HG03521 (cell line): ENCODE measurements at regions not wholly inside any gene's neighbourhood (a gene's known extent, or its start where the extent isn't known, plus 50 kb on each side); places are given as distances from the start of the nearest gene placed in this dataset.

ENCODE experiments used
- ATAC-seq: cut with Tn5 transposase; IDR thresholded peaks from one replicate; pipeline ENCODE4 v1.9.1; 2021; ENCODE audit warnings: mild to moderate bottlenecking, moderate library complexity; ENCODE audit not compliant: unreplicated experiment

GRCh38 chr17:63125987-63126386 lies 160.0 kb downstream of the TANC2 start:
- no peak for ATAC-seq

GRCh38 chr17:63126607-63127006 lies 160.6 kb downstream of the TANC2 start:
- no peak for ATAC-seq

- no peak for ATAC-seq
These were observed 166.4 kb downstream of the TANC2 start for GRCh38 chr17:63132459-63132911.

GRCh38 chr17:63133491-63133890 lies 167.5 kb downstream of the TANC2 start:
- ATAC-seq, result no peak

DNA sequence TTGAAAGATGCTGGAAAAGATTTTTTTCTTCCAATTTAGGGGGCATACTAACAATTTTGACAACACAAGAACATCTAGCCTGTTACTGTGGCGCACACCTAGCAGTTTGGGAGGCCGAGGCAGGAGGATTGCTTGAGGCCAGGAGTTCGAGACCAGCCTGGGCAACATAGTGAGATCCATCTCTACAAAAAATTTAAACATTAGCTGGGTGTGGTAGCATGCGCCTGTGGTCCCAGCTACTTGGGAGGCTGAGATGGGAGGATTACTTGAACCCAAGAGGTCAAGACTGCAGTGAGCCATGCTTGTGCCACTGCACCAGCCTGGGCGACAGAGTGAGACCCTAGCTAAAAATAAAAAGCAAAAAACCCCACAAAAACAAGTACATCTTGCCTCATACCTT lies 168.8 kb downstream of the TANC2 start:
- no peak for ATAC-seq

DNA sequence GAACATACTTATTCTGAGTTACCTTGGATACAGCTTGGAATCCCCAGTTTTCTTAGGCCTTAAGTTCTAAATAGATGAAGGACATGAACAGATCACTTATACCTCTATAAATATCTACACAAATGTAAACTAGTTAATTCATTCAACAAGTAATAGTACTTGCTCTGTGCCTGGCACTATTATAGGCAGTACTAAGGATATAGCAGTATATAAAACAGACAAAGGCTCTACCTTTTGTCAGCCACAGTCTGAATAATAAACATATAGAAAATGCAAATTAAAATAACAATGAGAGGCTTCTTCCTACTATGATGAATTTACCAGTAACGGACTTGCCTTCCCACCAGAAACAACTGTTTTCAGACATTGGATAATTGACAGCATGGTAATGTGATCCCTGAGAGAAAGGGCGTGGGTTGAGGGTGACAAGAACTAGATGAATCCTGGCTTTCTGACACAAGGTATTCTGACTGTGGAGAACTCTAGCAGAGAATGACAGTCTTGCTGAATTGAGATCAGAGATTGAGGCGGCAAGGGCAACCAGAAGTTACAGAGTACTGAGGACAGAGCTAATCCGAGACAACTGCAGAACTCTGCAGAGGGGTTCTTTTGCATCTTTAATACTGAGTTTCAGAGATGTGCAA lies 170.5 kb downstream of the TANC2 start:
- ATAC-seq, result no peak

DNA sequence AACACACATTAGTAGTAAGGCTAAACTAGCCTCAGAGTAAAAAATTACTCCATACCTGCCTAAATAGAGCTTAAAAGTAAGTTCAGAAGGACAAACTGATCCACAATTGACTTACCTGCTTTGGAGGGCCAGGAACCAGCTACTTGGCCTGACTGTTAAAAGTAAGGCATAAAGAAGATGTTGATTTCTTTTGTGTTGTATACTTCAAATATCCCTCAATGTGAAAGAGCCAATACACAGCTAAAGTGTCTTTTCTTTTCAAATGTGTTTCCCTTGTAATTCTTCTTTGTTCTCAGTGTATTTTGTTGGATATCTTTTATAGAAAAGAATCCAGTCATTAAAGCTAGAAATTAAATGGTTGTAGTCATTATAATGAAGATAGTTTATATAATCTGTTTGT lies 171.1 kb downstream of the TANC2 start:
- ATAC-seq, result no peak

- no peak for ATAC-seq
These were observed 172.7 kb downstream of the TANC2 start for GRCh38 chr17:63138713-63139112.

DNA sequence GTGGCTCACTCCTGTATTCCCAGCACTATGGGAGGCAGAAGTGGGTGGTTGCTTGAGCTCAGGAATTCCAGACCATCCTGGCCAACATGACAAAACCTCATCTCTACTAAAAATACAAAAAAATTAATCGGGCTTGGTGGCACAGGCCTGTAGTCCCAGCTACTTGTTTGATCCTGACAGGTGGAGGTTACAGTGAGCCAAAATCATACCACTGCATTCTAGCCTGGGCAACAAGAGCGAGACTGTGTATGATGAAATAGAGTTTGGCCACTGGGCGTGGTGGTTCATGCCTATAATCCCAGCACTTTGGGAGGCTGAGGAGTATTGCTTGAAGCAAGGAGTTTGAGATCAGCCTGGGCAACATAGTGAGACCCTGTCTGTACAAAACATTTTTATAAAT lies 173.3 kb downstream of the TANC2 start:
- ATAC-seq, result no peak

DNA sequence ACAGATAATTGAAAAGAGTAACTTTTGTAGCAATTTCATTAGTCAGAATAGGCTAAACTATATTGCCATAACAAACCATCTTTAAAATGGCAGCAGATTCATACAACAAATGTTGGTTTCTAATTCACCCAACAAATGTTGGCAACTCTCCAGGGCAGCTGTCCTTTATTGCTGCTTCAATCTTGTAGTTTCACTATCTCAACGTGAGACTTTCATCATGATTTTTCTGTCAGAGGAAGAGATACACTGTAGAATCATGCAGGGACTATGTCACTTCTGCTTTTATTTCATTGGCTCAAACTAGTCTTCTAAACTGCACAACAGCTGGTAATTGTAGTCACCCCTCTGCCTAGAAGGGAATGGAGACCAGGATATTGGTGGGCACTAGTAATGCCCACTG lies 174.2 kb downstream of the TANC2 start:
- ATAC-seq, result peak; percentile 51

DNA sequence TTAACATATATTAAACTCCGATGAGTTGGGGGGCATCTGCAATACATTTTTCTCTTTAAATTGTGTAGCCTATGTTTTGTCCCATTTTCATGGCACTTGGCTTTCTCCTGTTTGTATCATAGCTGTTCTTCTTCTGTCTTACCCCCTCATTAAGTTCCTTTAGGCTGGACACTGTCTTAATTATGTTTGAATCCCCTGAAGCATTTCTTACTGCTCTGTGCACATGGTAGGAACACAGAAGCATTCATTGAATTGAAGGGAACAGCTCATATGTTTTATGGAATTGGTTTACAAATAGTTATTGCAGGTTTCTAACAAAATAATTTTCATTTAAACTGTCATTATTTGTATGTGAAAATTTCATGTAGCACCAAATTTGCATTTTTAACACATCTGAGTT lies 176.8 kb downstream of the TANC2 start:
- ATAC-seq, result no peak

GRCh38 chr17:63150490-63150889 lies 184.5 kb downstream of the TANC2 start:
- ATAC-seq, result no peak

GRCh38 chr17:63150994-63151464 lies 185.0 kb downstream of the TANC2 start:
- no peak for ATAC-seq

DNA sequence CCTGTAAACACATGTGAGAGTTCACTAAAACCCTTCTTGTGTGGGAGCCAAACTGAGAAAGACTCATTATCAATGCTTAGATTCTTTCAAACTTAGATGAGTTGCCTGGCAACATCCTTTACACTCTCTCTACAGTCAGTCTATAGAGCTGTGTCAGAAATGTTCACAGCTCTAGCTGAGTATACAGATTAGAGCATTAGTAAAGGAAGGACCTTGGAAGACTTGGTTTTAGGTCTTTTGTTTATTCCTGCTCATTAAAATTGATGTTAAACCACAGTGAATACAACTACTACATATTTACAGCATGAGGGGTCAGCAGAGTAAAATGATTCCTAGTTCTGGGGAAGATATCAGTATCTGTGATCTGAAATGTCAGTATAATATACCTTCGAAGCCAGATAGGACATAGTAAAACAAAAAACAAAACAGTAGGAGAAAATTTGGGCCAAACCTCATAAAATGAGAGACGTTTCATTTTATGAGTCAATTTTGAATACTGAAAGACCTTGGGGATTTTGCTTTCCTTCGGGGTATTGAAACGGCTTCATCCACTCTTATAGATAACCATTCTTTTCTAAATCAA lies 186.0 kb downstream of the TANC2 start:
- no peak for ATAC-seq

- no peak for ATAC-seq
These were observed 187.5 kb downstream of the TANC2 start for GRCh38 chr17:63153488-63153887.

DNA sequence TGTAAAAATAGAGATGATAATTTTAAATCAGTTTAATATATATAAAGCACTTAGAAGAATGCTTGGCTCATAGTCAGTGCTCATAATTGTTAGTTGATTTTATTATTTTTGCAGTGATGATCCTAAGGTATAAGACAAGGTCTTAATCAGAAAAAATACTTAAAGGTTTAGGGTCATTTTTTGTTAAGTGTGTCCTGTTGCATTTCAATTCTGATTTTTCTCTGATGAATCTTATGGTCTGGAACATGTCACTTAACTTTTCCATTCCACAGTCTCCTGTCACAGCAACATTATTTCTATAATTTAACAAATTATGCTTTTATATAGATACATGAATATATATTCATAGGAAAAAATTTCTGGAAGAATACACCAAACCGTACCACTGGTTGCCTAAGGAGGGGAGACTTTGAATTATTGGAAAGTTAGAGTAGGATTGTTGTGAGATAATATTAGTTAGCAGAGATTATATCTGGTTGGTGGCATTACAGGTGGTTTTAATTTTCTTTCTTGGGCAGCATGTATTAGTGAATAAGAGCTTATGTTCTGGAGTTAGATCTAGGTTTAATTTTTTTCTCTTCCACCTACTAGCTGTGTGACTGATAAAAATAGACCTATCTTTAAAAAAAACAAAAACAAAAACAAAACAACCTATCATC lies 188.7 kb downstream of the TANC2 start:
- no peak for ATAC-seq

DNA sequence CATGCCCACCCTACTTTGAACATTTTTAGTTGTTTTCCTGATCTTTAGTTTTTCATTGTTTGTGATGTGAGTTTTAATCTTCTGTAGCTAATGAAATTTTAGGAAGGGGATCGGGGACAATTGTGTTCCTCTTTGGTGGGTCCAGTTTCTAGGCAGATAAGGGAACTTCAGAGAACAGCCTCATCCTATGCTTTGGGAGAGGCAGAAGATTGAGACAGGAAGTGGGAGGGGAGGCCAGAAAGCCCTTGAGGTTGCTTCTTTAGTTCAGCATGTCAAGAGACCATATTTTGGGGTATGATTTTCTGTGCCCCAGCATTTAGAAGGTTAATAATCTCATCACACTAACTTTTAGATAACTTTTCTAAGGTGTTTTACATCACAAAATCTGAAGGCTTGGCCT lies 191.0 kb downstream of the TANC2 start:
- no peak for ATAC-seq

DNA sequence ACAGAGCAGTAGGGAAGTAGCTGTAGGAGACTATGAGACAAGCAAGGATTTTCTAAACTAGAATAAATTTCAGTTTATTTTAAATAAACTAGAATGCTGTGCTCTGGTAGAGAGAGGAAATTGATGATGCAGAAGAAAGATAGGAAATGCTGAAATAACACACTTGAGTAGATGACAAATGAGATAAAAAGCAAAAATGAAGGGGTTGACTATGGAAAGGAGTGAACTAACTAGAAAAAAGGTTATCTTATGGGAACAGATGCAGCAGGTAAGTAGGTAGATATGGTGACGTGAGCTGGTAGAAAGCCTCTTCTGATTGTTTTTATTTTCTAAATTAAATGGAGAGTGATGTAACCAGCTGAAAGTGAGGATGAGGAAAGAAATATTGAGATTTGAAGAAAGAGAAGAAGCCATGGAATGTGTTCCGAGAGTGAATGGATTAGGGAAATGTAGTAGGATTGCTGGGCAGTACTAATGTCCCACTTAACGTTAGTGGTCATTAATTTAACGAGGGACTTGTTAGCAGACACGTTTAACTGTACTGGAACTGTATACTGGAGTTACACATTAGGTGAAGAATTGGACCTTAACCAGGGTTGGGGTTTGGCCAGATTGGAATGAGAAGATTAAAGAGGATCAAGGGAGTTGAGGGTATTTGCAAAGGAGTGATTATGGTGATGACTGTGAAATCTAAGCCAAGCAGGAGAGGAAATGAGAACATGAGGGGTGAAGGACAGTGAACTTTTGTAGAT lies 196.5 kb downstream of the TANC2 start:
- no peak for ATAC-seq

GRCh38 chr17:63163158-63163520 lies 197.1 kb downstream of the TANC2 start:
- ATAC-seq, result no peak

- no peak for ATAC-seq
These were observed 199.4 kb downstream of the TANC2 start for GRCh38 chr17:63165400-63165799.

GRCh38 chr17:63170795-63171194 lies 204.8 kb downstream of the TANC2 start:
- ATAC-seq, result no peak
